GM18517 (cell line): ENCODE measurements at regions not wholly inside any gene's neighbourhood (a gene's known extent, or its start where the extent isn't known, plus 50 kb on each side); places are given as distances from the start of the nearest gene placed in this dataset.

Source experiments
- ATAC-seq: cut with Tn5 transposase; IDR thresholded peaks from one replicate; pipeline ENCODE4 v1.9.1; 2021; ENCODE audit warnings: mild to moderate bottlenecking, moderate library complexity; ENCODE audit not compliant: unreplicated experiment

GRCh38 chr12:91316161-91316906, 133.7 kb upstream of the DCN start:
- no peak for ATAC-seq

GRCh38 chr12:91311081-91311480, 128.5 kb upstream of the DCN start:
- ATAC-seq = no peak

- ATAC-seq = no peak
Observed at GRCh38 chr12:91309450-91309849, 126.8 kb upstream of the DCN start.

- ATAC-seq = no peak
Observed at GRCh38 chr12:91307957-91308670, 125.5 kb upstream of the DCN start.

GRCh38 chr12:91290354-91290753, 107.7 kb upstream of the DCN start:
- ATAC-seq = no peak

GRCh38 chr12:91289906-91290305, 107.3 kb upstream of the DCN start:
- no peak for ATAC-seq

GRCh38 chr12:91289072-91289471, 106.5 kb upstream of the DCN start:
- ATAC-seq = no peak

- no peak for ATAC-seq
Observed at GRCh38 chr12:91287753-91288152, 105.1 kb upstream of the DCN start.

GRCh38 chr12:91278126-91278525, 95.5 kb upstream of the DCN start:
- no peak for ATAC-seq

- no peak for ATAC-seq
Observed at GRCh38 chr12:91276509-91276908, 93.9 kb upstream of the DCN start.

- no peak for ATAC-seq
Observed at GRCh38 chr12:91275321-91275720, 92.7 kb upstream of the DCN start.

GRCh38 chr12:91274916-91275315, 92.3 kb upstream of the DCN start:
- ATAC-seq = no peak

- ATAC-seq = no peak
Observed at GRCh38 chr12:91273560-91273959, 90.9 kb upstream of the DCN start.

- no peak for ATAC-seq
Observed at GRCh38 chr12:91272461-91273063, 89.9 kb upstream of the DCN start.

- no peak for ATAC-seq
Observed at GRCh38 chr12:91271185-91271584, 88.6 kb upstream of the DCN start.

GRCh38 chr12:91267039-91267438, 84.4 kb upstream of the DCN start:
- no peak for ATAC-seq

GRCh38 chr12:91264178-91264577, 81.6 kb upstream of the DCN start:
- no peak for ATAC-seq

GRCh38 chr12:91261820-91262676, 79.4 kb upstream of the DCN start:
- ATAC-seq = no peak

GRCh38 chr12:91256411-91256810, 73.8 kb upstream of the DCN start:
- ATAC-seq = no peak

- no peak for ATAC-seq
Observed at GRCh38 chr12:91252341-91252740, 69.7 kb upstream of the DCN start.

- ATAC-seq = no peak
Observed at GRCh38 chr12:91250273-91250665, 67.7 kb upstream of the DCN start.
